SK-N-SH (cell line): ENCODE measurements at regions not wholly inside any gene's neighbourhood (a gene's known extent, or its start where the extent isn't known, plus 50 kb on each side); places are given as distances from the start of the nearest gene placed in this dataset.

Experiments used
- CTCF ChIA-PET: fragments of 300-600, 350-600 bp; formaldehyde crosslinking; extraction: SDS; loops from one replicate; lab custom pipeline; 2021; lab: Yijun Ruan, JAX
- POLR2A ChIA-PET: fragments of 350-600 bp; sonication (Branson Sonifier 250); formaldehyde crosslinking; extraction: SDS; loops from one replicate; lab custom pipeline; 2020; ENCODE audit warnings: antibody characterized with exemption, inconsistent platforms; lab: Yijun Ruan, JAX
- DNase-seq: peaks from one replicate; pipeline ENCODE4 v3.0.0; 2012
- H2AFZ ChIP-seq: fragments of 200-600 bp; sonication (generic); 2 replicates; pipeline ENCODE4 v1.8.1; 2016; ENCODE audit warnings: antibody characterized with exemption, mild to moderate bottlenecking, low read depth
- H3F3A ChIP-seq: fragments of 200-600 bp; sonication (generic); replicated peaks from 2 replicates; pipeline ENCODE3; 2016; ENCODE audit warnings: antibody characterized with exemption, mild to moderate bottlenecking; ENCODE audit not compliant: insufficient read depth
- H3K27ac ChIP-seq, 2 experiments: fragments of 200-500 bp in 1 of 2; fragments of 200-600 bp in 1 of 2; sonication (Bioruptor generic) in 1 of 2; sonication (generic), shearing (Covaris generic) in 1 of 2; 2 replicates each; pipeline versions ENCODE4 v1.5.1 to v1.6.1; 2014 to 2016; ENCODE audit warnings: low read depth in 2 of 2, inconsistent platforms in 1 of 2, low read length in 1 of 2, mild to moderate bottlenecking in 1 of 2, mixed read lengths in 1 of 2
- H3K27me3 ChIP-seq: fragments of 200-600 bp; sonication (generic), shearing (Covaris generic); 2 replicates; pipeline ENCODE4 v1.6.1; 2016; ENCODE audit warnings: mixed run types; ENCODE audit not compliant: insufficient read depth
- H3K36me3 ChIP-seq, 2 experiments: fragments of 200-500 bp in 1 of 2; fragments of 200-600 bp in 1 of 2; sonication (Bioruptor generic) in 1 of 2; sonication (generic) in 1 of 2; replicated peaks in 1 of 2; 2 replicates each; pipeline versions ENCODE3 to v1.5.1; 2014 to 2016; ENCODE audit warnings: low read length in 1 of 2, mild to moderate bottlenecking in 1 of 2; ENCODE audit not compliant: insufficient read depth in 2 of 2, control insufficient read depth in 1 of 2
- H3K4me1 ChIP-seq, 2 experiments: fragments of 200-500 bp in 1 of 2; fragments of 200-600 bp in 1 of 2; sonication (Bioruptor generic) in 1 of 2; sonication (generic), shearing (Covaris generic) in 1 of 2; 2 replicates each; pipeline versions ENCODE4 v1.5.1 to v1.6.1; 2014 to 2016; ENCODE audit warnings: low read depth in 1 of 2, low read length in 1 of 2, mixed run types in 1 of 2; ENCODE audit not compliant: insufficient read depth in 2 of 2, control insufficient read depth in 1 of 2
- H3K4me2 ChIP-seq: fragments of 200-600 bp; sonication (generic), shearing (Covaris generic); 2 replicates; pipeline ENCODE4 v1.6.1; 2017; ENCODE audit warnings: mixed run types
- H3K4me3 ChIP-seq, 2 experiments: fragments of 200-500 bp in 1 of 2; fragments of 200-600 bp in 1 of 2; sonication (Bioruptor generic) in 1 of 2; sonication (generic), shearing (Covaris generic) in 1 of 2; 2 replicates each; pipeline versions ENCODE4 v1.5.1 to v1.8.1; 2014 to 2016; ENCODE audit warnings: low read depth in 2 of 2, inconsistent platforms in 1 of 2, low read length in 1 of 2, mild to moderate bottlenecking in 1 of 2, mixed read lengths in 1 of 2, moderate library complexity in 1 of 2
- H3K79me2 ChIP-seq: fragments of 200-600 bp; sonication (generic); 2 replicates; pipeline ENCODE4 v1.8.1; 2017; ENCODE audit warnings: mild to moderate bottlenecking; ENCODE audit not compliant: insufficient read depth
- H3K9ac ChIP-seq: fragments of 200-600 bp; sonication (generic); 2 replicates; pipeline ENCODE4 v1.6.1; 2017; ENCODE audit warnings: mixed run types
- H3K9me2 ChIP-seq: fragments of 200-600 bp; sonication (generic); 2 replicates; pipeline ENCODE4 v1.6.1; 2017; ENCODE audit warnings: mixed run types
- H3K9me3 ChIP-seq: fragments of 200-600 bp; sonication (generic); 2 replicates; pipeline ENCODE4 v1.6.1; 2017; ENCODE audit warnings: mixed run types, mild to moderate bottlenecking, moderate library complexity
- H4K20me1 ChIP-seq: fragments of 200-600 bp; sonication (generic); 2 replicates; pipeline ENCODE4 v1.6.1; 2017; ENCODE audit warnings: mild to moderate bottlenecking, mixed run types; ENCODE audit not compliant: insufficient read depth
- FOSL2 ChIP-seq: IDR thresholded peaks from 2 replicates; pipeline ENCODE4 v1.4.0; 2012; ENCODE audit warnings: low read depth, mild to moderate bottlenecking, moderate library complexity, borderline replicate concordance
- FOXJ3 ChIP-seq: sonication (generic); formaldehyde crosslinking; IDR thresholded peaks from 2 replicates; pipeline ENCODE4 v1.5.1; 2020; ENCODE audit warnings: mild to moderate bottlenecking, missing genetic modification reagents
- FOXM1 ChIP-seq: IDR thresholded peaks from 2 replicates; pipeline ENCODE4 v1.4.0; 2012; ENCODE audit warnings: low read depth, mild to moderate bottlenecking
- GABPA ChIP-seq: IDR thresholded peaks from 2 replicates; pipeline ENCODE4 v1.4.0; 2012; ENCODE audit warnings: low read depth, mild to moderate bottlenecking
- JUND ChIP-seq: IDR thresholded peaks from 2 replicates; pipeline ENCODE4 v1.4.0; 2012
- MEF2A ChIP-seq: IDR thresholded peaks from 2 replicates; pipeline ENCODE4 v1.4.0; 2012; ENCODE audit warnings: low read depth, borderline replicate concordance
- NFIC ChIP-seq: IDR thresholded peaks from 2 replicates; pipeline ENCODE4 v1.4.0; 2012; ENCODE audit warnings: borderline replicate concordance
- PBX3 ChIP-seq: IDR thresholded peaks from 2 replicates; pipeline ENCODE4; 2012
- RAD21 ChIP-seq: IDR thresholded peaks from 2 replicates; pipeline ENCODE4 v1.6.1; 2012; ENCODE audit warnings: mild to moderate bottlenecking, low read length
- RFX5 ChIP-seq: IDR thresholded peaks from 2 replicates; pipeline ENCODE4 v1.6.1; 2012; ENCODE audit warnings: mild to moderate bottlenecking, improper control_type of control experiment, low read length
- RXRA ChIP-seq: IDR thresholded peaks from 2 replicates; pipeline ENCODE4 v1.4.0; 2012; ENCODE audit warnings: low read depth, mild to moderate bottlenecking, borderline replicate concordance
- SMC3 ChIP-seq: IDR thresholded peaks from 2 replicates; pipeline ENCODE4 v1.6.1; 2012; ENCODE audit warnings: low read depth, low read length, improper control_type of control experiment
- TEAD4 ChIP-seq: IDR thresholded peaks from 2 replicates; pipeline ENCODE4 v1.4.0; 2012; ENCODE audit warnings: mild to moderate bottlenecking, borderline replicate concordance; ENCODE audit not compliant: insufficient read depth
- USF1 ChIP-seq: IDR thresholded peaks from 2 replicates; pipeline ENCODE4 v1.4.0; 2012; ENCODE audit warnings: low read depth, borderline replicate concordance
- USF2 ChIP-seq: fragments of 150-350 bp; IDR thresholded peaks from 2 replicates; pipeline ENCODE4 v1.6.1; 2017; ENCODE audit warnings: antibody characterized with exemption, low read length, low read depth, borderline replicate concordance
- YY1 ChIP-seq: IDR thresholded peaks from 2 replicates; pipeline ENCODE4 v1.4.0; 2012; ENCODE audit warnings: low read depth, mild to moderate bottlenecking
- WGBS: methylation state at CpG from one replicate; pipeline ENCODE4 v1.1.6; 2017; ENCODE audit warnings: low lambda C conversion rate; 5-methylcytosine and 5-hydroxymethylcytosine counted together
- TF ChIP-seq, protein P1 (sequence below): IDR thresholded peaks from 2 replicates; pipeline ENCODE4 v1.4.0; 2012; ENCODE audit warnings: low read depth
- TF ChIP-seq, protein P2 (sequence below): fragments of 200-600 bp; sonication (generic); IDR thresholded peaks from 2 replicates; pipeline ENCODE4 v1.6.1; 2017; ENCODE audit warnings: antibody characterized with exemption, mild to moderate bottlenecking, moderate library complexity

DNA sequence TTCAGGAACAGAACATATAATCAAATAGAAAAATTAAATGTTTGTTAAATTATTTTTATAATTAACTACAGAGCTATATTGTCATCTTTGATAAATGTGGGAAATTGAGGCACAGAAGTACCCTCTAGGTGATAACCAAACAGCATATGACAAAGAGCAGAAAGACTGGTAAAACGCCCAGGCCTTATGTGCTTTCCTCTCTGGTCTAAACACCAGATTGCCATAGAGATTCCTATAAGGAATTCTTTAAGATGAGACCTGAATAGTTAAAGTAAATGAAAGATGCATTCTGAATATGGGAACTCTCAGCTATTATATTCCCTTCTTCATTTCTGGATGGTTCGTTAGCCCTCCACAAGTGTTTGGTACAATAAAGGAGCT is 140.0 kb upstream of the SOX5 start:
- Histone ChIP-seq H2AFZ (no peak overlapping the region), H3F3A (no peaks in the 10 kb centered on the region), H3K27ac (no peak overlapping the region), H3K27me3 (no peaks in the 10 kb centered on the region), H3K4me2 (no peak overlapping the region), H3K4me1 (no peaks in the 10 kb centered on the region), H3K9ac (no peak overlapping the region), H3K4me3 (no peak overlapping the region), H3K36me3 (no peaks in the 10 kb centered on the region), H3K9me2 (no peaks in the 10 kb centered on the region), H4K20me1 (no peaks in the 10 kb centered on the region), H3K9me3 (no peaks in the 10 kb centered on the region), H3K79me2 (no peaks in the 10 kb centered on the region)
- 58% methylated on average over 2 of the region's 2 CpGs for WGBS
- TF ChIP-seq YY1 (no peak), FOXJ3 (no peak), RAD21 (no peak), NFIC (no peak), USF2 (no peak), USF1 (no peak), MEF2A (no peak), RFX5 (no peak), RXRA (no peak), SMC3 (no peak), PBX3 (no peak), JUND (no peak), FOSL2 (no peak), GABPA (no peak), TEAD4 (no peak), FOXM1 (no peak)
- TF ChIP-seq, protein P1, sequence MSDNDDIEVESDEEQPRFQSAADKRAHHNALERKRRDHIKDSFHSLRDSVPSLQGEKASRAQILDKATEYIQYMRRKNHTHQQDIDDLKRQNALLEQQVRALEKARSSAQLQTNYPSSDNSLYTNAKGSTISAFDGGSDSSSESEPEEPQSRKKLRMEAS: no peak
- TF ChIP-seq, protein P2, sequence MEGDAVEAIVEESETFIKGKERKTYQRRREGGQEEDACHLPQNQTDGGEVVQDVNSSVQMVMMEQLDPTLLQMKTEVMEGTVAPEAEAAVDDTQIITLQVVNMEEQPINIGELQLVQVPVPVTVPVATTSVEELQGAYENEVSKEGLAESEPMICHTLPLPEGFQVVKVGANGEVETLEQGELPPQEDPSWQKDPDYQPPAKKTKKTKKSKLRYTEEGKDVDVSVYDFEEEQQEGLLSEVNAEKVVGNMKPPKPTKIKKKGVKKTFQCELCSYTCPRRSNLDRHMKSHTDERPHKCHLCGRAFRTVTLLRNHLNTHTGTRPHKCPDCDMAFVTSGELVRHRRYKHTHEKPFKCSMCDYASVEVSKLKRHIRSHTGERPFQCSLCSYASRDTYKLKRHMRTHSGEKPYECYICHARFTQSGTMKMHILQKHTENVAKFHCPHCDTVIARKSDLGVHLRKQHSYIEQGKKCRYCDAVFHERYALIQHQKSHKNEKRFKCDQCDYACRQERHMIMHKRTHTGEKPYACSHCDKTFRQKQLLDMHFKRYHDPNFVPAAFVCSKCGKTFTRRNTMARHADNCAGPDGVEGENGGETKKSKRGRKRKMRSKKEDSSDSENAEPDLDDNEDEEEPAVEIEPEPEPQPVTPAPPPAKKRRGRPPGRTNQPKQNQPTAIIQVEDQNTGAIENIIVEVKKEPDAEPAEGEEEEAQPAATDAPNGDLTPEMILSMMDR: no peak
- ChIA-PET POLR2A (no interaction called here), CTCF (no interaction called here)
- DNase-seq: no peak
